H9 (cell line): ENCODE measurements at regions not wholly inside any gene's neighbourhood (a gene's known extent, or its start where the extent isn't known, plus 50 kb on each side); places are given as distances from the start of the nearest gene placed in this dataset.

Experiments used
- DNase-seq: peaks from one replicate; pipeline ENCODE4 v3.0.0-alpha.2; 2017
- H2AFZ ChIP-seq: one replicate; pipeline ENCODE4 v1.6.1; 2013; ENCODE audit warnings: mild to moderate bottlenecking, low read length, control low read depth, moderate library complexity
- H2AK5ac ChIP-seq: 2 replicates; pipeline ENCODE4 v1.6.1; 2013; ENCODE audit warnings: low read length, control low read depth, mixed read lengths; ENCODE audit not compliant: insufficient read length
- H2BK120ac ChIP-seq: one replicate; pipeline ENCODE4 v1.6.1; 2013; ENCODE audit warnings: low read depth, mild to moderate bottlenecking, low read length, control low read depth, inconsistent platforms; ENCODE audit not compliant: poor library complexity, severe bottlenecking
- H2BK12ac ChIP-seq: 2 replicates; pipeline ENCODE4 v1.6.1; 2013; ENCODE audit warnings: low read length, control low read depth, mixed read lengths, low read depth; ENCODE audit not compliant: insufficient read length
- H2BK15ac ChIP-seq: 2 replicates; pipeline ENCODE4 v1.6.1; 2013; ENCODE audit warnings: low read depth, low read length, control low read depth
- H2BK20ac ChIP-seq: one replicate; pipeline ENCODE4 v1.6.1; 2013; ENCODE audit warnings: low read depth, mild to moderate bottlenecking, low read length, control low read depth, inconsistent platforms; ENCODE audit not compliant: poor library complexity, severe bottlenecking
- H2BK5ac ChIP-seq: 2 replicates; pipeline ENCODE4 v1.6.1; 2013; ENCODE audit warnings: low read length, control low read depth, mixed read lengths; ENCODE audit not compliant: insufficient read length
- H3K14ac ChIP-seq: 2 replicates; pipeline ENCODE4 v1.6.1; 2013; ENCODE audit warnings: low read length, control low read depth; ENCODE audit not compliant: insufficient read depth
- H3K18ac ChIP-seq: 2 replicates; pipeline ENCODE4 v1.6.1; 2013; ENCODE audit warnings: low read depth, mild to moderate bottlenecking, mixed read lengths, low read length, control low read depth; ENCODE audit not compliant: insufficient read length
- H3K23ac ChIP-seq: 2 replicates; pipeline ENCODE4 v1.6.1; 2013; ENCODE audit warnings: low read length, control low read depth, mixed read lengths, low read depth; ENCODE audit not compliant: insufficient read length
- H3K23me2 ChIP-seq: 2 replicates; pipeline ENCODE4 v1.6.1; 2013; ENCODE audit warnings: low read depth, mild to moderate bottlenecking, mixed read lengths, low read length, control low read depth; ENCODE audit not compliant: insufficient read length, poor library complexity, severe bottlenecking
- H3K27ac ChIP-seq: 2 replicates; pipeline ENCODE4 v1.5.1; 2013; ENCODE audit warnings: low read length, control low read depth, mixed read lengths, low read depth; ENCODE audit not compliant: insufficient read length
- H3K27me3 ChIP-seq: 2 replicates; pipeline ENCODE4 v1.6.1; 2013; ENCODE audit warnings: low read length, control low read depth, inconsistent platforms; ENCODE audit not compliant: insufficient read depth
- H3K4ac ChIP-seq: 2 replicates; pipeline ENCODE4 v1.6.1; 2013; ENCODE audit warnings: low read depth, mild to moderate bottlenecking, control low read depth, inconsistent platforms, low read length, moderate library complexity
- H3K4me1 ChIP-seq: 2 replicates; pipeline ENCODE4 v1.6.1; 2013; ENCODE audit warnings: low read length, control low read depth, inconsistent platforms; ENCODE audit not compliant: insufficient read depth
- H3K4me2 ChIP-seq: 2 replicates; pipeline ENCODE4 v1.6.1; 2013; ENCODE audit warnings: low read length, control low read depth, mixed read lengths; ENCODE audit not compliant: insufficient read length, insufficient read depth
- H3K56ac ChIP-seq: 2 replicates; pipeline ENCODE4 v1.6.1; 2013; ENCODE audit warnings: low read depth, mild to moderate bottlenecking, mixed read lengths, low read length, control low read depth; ENCODE audit not compliant: insufficient read length
- H3K79me1 ChIP-seq: 2 replicates; pipeline ENCODE4 v1.6.1; 2013; ENCODE audit warnings: low read depth, mild to moderate bottlenecking, moderate library complexity, low read length, control low read depth, inconsistent platforms; ENCODE audit not compliant: insufficient read depth, poor library complexity, severe bottlenecking
- H3K79me2 ChIP-seq: 2 replicates; pipeline ENCODE4 v1.6.1; 2013; ENCODE audit warnings: low read length, control low read depth, inconsistent platforms; ENCODE audit not compliant: insufficient read depth
- H3K9ac ChIP-seq: 2 replicates; pipeline ENCODE4 v1.6.1; 2013; ENCODE audit warnings: low read length, control low read depth, mixed read lengths; ENCODE audit not compliant: insufficient read length; ENCODE audit errors: extremely low read depth
- H3K9me3 ChIP-seq: one replicate; pipeline ENCODE4 v1.6.1; 2013; ENCODE audit warnings: low read depth, low read length, inconsistent platforms; ENCODE audit not compliant: control insufficient read depth
- H3T11ph ChIP-seq: one replicate; pipeline ENCODE4 v1.6.1; 2013; ENCODE audit warnings: mild to moderate bottlenecking, low read length, control low read depth, inconsistent platforms
- H4K20me1 ChIP-seq: one replicate; pipeline ENCODE4 v1.6.1; 2013; ENCODE audit not compliant: control insufficient read depth, insufficient read length, insufficient read depth
- H4K5ac ChIP-seq: 2 replicates; pipeline ENCODE4 v1.6.1; 2013; ENCODE audit warnings: low read depth, mild to moderate bottlenecking, mixed read lengths, low read length, control low read depth; ENCODE audit not compliant: insufficient read length
- H4K8ac ChIP-seq: replicated peaks from 2 replicates; pipeline ENCODE4 v1.6.1; 2013; ENCODE audit warnings: low read length, control low read depth, mixed read lengths, low read depth; ENCODE audit not compliant: insufficient read length
- H4K91ac ChIP-seq: 2 replicates; pipeline ENCODE4 v1.6.1; 2013; ENCODE audit warnings: low read depth, mild to moderate bottlenecking, moderate library complexity, mixed read lengths, low read length, control low read depth; ENCODE audit not compliant: insufficient read length
- H3K27ac Mint-ChIP-seq, 3 experiments: 2 replicates in 2 of 3; 3 replicates in 1 of 3; pipeline ENCODE4 v1.8.0; 2020 to 2021; ENCODE audit warnings: mixed read lengths in 3 of 3, mild to moderate bottlenecking in 1 of 3, moderate library complexity in 1 of 3
- H3K27me3 Mint-ChIP-seq: 2 replicates; pipeline ENCODE4 v1.8.0; 2021; ENCODE audit warnings: low read depth, mild to moderate bottlenecking, moderate library complexity, mixed read lengths
- H3K36me3 Mint-ChIP-seq, 3 experiments: 2 replicates in 2 of 3; 3 replicates in 1 of 3; pipeline ENCODE4 v1.8.0; 2020 to 2021; ENCODE audit warnings: low read depth in 3 of 3, mixed read lengths in 3 of 3; ENCODE audit not compliant: insufficient read depth in 1 of 3
- H3K4me1 Mint-ChIP-seq, 2 experiments: 2 replicates each; pipeline ENCODE4 v1.8.0; 2020; ENCODE audit warnings: mixed read lengths in 2 of 2
- H3K4me3 Mint-ChIP-seq, 2 experiments: 2 replicates in 1 of 2; 3 replicates in 1 of 2; pipeline ENCODE4 v1.8.0; 2020 to 2021; ENCODE audit warnings: mild to moderate bottlenecking in 2 of 2, mixed read lengths in 2 of 2, moderate library complexity in 1 of 2
- H3K9me3 Mint-ChIP-seq, 2 experiments: 2 replicates in 1 of 2; 3 replicates in 1 of 2; pipeline ENCODE4 v1.8.0; 2020; ENCODE audit warnings: mild to moderate bottlenecking in 2 of 2, mixed read lengths in 2 of 2, moderate library complexity in 1 of 2
- CTCF ChIP-seq: fragments of 200-600 bp; sonication (generic); conservative IDR thresholded peaks from 3 replicates; pipeline ENCODE4 v1.8.0; 2021; ENCODE audit warnings: antibody characterized with exemption, mild to moderate bottlenecking
- WGBS: extraction: QIAGEN DNeasy Blood & Tissue Kit; methylation state at CpG from one replicate; pipeline ENCODE4 v1.1.7; 2013; ENCODE audit warnings: missing lambda C conversion rate, low lambda C conversion rate, mixed read lengths; ENCODE audit not compliant: insufficient read length; ENCODE audit errors: extremely low coverage; 5-methylcytosine and 5-hydroxymethylcytosine counted together

GRCh38 chr17:71188811-71189492, 931.9 kb upstream of the SOX9 start:
- Histone ChIP-seq H3K18ac (no peak overlapping the region), H3T11ph (no peak overlapping the region), H2BK5ac (no peak overlapping the region), H3K23me2 (no peaks in the 10 kb centered on the region), H2BK120ac (no peak overlapping the region), H3K9ac (no peak overlapping the region), H3K79me1 (no peaks in the 10 kb centered on the region), H3K27me3 (no peaks in the 10 kb centered on the region), H3K27ac (no peak overlapping the region), H2AFZ (no peak overlapping the region), H2BK20ac (no peak overlapping the region), H3K9me3 (no peaks in the 10 kb centered on the region), H2AK5ac (no peak overlapping the region), H4K8ac (no peak overlapping the region), H4K91ac (no peak overlapping the region), H3K14ac (no peak overlapping the region), H3K4ac (no peak overlapping the region), H3K79me2 (no peaks in the 10 kb centered on the region), H3K4me2 (no peak overlapping the region), H4K5ac (no peak overlapping the region), H4K20me1 (no peaks in the 10 kb centered on the region), H2BK12ac (no peak overlapping the region), H3K56ac (no peak overlapping the region), H3K23ac (no peak overlapping the region), H2BK15ac (no peak overlapping the region), H3K4me1 (no peaks in the 10 kb centered on the region)
- H3K36me3 Mint-ChIP-seq: no peaks in the 10 kb centered on the region; a peak in 1 of 7 replicates
- no peak overlapping the region for H3K4me3 Mint-ChIP-seq
- H3K27ac Mint-ChIP-seq: no peak overlapping the region
- TF ChIP-seq CTCF: no peak
- no peaks in the 10 kb centered on the region for H3K27me3 Mint-ChIP-seq
- DNase-seq: no peak
- no peaks in the 10 kb centered on the region for H3K9me3 Mint-ChIP-seq
- no peaks in the 10 kb centered on the region for H3K4me1 Mint-ChIP-seq
- no CpG with 5 or more reads among the region's 2 CpGs for WGBS
